ENCODE measurements at regions not wholly inside any gene's neighbourhood (a gene's known extent, or its start where the extent isn't known, plus 50 kb on each side); places are given as distances from the start of the nearest gene placed in this dataset.

DNA sequence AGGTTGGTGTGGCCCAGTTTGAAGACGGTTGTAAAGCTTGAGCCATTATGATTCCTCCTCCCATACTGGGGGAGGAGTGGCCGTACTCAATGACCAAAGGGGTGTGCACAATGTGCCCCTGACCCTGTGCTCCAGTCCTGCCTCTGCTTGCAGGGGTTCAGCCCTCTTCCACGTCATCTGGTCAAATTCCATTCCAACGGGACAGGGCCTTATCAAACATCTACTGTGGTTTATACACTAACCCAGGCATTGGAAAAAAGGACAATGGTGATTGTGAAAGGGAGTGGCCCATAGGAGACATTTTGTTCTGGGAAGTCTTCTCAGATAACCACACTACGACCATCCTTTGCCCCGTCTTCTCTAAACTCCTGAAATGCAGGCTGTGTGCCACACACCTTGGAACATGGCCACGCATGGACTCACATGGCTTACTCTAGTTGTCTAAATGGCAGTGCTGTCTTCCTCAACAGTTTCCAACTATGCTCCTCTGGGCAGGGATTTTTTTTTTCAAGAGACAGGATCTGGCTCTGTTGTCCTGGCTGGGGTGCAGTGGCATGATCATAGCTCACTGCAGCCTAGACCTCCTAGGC, 103.0 kb downstream of the JCAD start:
- in situ Hi-C loops (cut with MboI) (no loop called here), intact Hi-C loops (cut with micrococcal nuclease; ENCODE audit: unreplicated experiment) (no loop called here)
- no peaks in the 10 kb centered on the region for H3K4me1 ChIP-seq (ENCODE audit: control insufficient read depth, insufficient read depth, low read length)
- no peaks in the 10 kb centered on the region for H4K20me1 ChIP-seq (ENCODE audit: control insufficient read depth, insufficient read depth)
- peaks cover 0 to 4% of the 10 kb centered on the region in 2 experiments; a peak in 2 of 4 replicates for H3K27me3 ChIP-seq (replicated peaks in 1 of 2; ENCODE audit: control insufficient read depth in 2 of 2, insufficient read depth in 2 of 2, low read length in 1 of 2)
- ATAC-seq, result no peak
- WGBS (ENCODE audit: insufficient coverage, insufficient replicate concordance, low lambda C conversion rate, missing lambda C conversion rate), result 46% methylated on average over 7 of the region's 7 CpGs
- CTCF ChIA-PET, result interaction anchor here (1.2 kb wide), 1 partner anchor 366 kb away, joined by 3 read pairs; no protein-coding TSS in a partner anchor
- H3K79me2 ChIP-seq (ENCODE audit: control insufficient read depth, insufficient read depth, low read length), result no peaks in the 10 kb centered on the region
- DNase-seq (ENCODE audit: low read depth, low spot score), result no peak
- no peak overlapping the region for H3K27ac ChIP-seq (ENCODE audit: control insufficient read depth, insufficient read depth)
- no peak overlapping the region for H3K4me3 ChIP-seq
- no peak overlapping the region for H2AFZ ChIP-seq (ENCODE audit: control insufficient read depth, low read depth, low read length)
- no peak overlapping the region for H3K9ac ChIP-seq (ENCODE audit: control insufficient read depth, insufficient read depth, low read length)
- H3K9me3 ChIP-seq (replicated peaks; ENCODE audit: control insufficient read depth, insufficient read depth, low read length), result no peaks in the 10 kb centered on the region
- no peaks in the 10 kb centered on the region for H3K36me3 ChIP-seq (ENCODE audit: control insufficient read depth in 2 of 2, insufficient read depth in 2 of 2, low read length in 1 of 2)
- no peak for FAIRE-seq
- SMC1A ChIA-PET (ENCODE audit: uncharacterized antibody, unreplicated experiment), result no interaction called here
- no TSS peak for BruUV-seq (replicated peaks)
- RAD21 ChIA-PET (ENCODE audit: unreplicated experiment), result no interaction called here
- POLR2A ChIA-PET, result no interaction called here
- TF ChIP-seq KLF5 (IDR thresholded peaks at IDR 0.05; ENCODE audit: partially characterized antibody), result no peak
- TF ChIP-seq CBX3 (IDR thresholded peaks at IDR 0.05; ENCODE audit: borderline replicate concordance, low read depth), result no peak
- TF ChIP-seq CHD4 (IDR thresholded peaks at IDR 0.05), result no peak
- no peak for TF ChIP-seq CEBPB (IDR thresholded peaks at IDR 0.05; ENCODE audit: borderline replicate concordance in 1 of 2, low read depth in 2 of 2, low read length in 2 of 2)
- TF ChIP-seq BHLHE40 (IDR thresholded peaks at IDR 0.05; ENCODE audit: borderline replicate concordance in 1 of 2, low read depth in 2 of 2, low read length in 1 of 2), result no peak
- TF ChIP-seq CHD1 (IDR thresholded peaks at IDR 0.05; ENCODE audit: low read depth, low read length), result no peak
- TF ChIP-seq SUPT20H (IDR thresholded peaks at IDR 0.05; ENCODE audit: borderline replicate concordance, control insufficient read depth, low read depth, low read length), result no peak
- no peak overlapping the region for H3K4me2 ChIP-seq (ENCODE audit: control insufficient read depth, insufficient read depth)

DNA sequence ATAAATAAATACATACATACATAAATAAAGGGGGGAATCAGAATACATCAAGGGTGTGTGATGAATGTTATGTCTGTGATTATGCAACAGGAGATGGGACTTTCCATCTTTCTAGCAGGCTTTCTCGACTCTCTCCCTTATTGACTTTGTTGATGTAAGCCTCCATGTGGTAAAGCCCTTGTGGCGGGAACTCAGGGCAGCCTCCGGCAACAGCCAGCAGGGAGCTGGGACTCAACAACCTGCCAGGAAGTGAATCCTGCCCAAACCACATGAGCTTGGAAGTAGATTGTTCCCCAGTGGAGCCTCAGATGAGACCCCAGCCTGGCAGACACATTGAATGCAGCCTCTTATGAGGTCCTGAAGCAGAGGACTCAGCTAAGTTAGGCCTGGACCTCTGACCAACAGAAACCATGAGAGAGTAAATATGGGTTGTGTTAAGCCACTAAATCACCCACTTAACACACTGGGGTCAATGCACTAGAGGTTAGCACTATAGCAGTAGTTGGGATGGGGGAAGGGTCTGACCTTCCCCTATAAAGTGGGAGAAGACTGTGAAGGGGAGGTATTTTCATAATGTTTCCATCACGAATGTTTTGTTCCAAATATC, 104.0 kb downstream of the JCAD start:
- CTCF ChIA-PET, result no interaction called here
- TF ChIP-seq ZNF207 (IDR thresholded peaks at IDR 0.05; ENCODE audit: borderline replicate concordance), result no peak
- TF ChIP-seq, protein P1, sequence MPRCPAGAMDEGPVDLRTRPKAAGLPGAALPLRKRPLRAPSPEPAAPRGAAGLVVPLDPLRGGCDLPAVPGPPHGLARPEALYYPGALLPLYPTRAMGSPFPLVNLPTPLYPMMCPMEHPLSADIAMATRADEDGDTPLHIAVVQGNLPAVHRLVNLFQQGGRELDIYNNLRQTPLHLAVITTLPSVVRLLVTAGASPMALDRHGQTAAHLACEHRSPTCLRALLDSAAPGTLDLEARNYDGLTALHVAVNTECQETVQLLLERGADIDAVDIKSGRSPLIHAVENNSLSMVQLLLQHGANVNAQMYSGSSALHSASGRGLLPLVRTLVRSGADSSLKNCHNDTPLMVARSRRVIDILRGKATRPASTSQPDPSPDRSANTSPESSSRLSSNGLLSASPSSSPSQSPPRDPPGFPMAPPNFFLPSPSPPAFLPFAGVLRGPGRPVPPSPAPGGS (IDR thresholded peaks at IDR 0.05; ENCODE audit: borderline replicate concordance, insufficient read depth, low read depth, low read length, poor library complexity, severe bottlenecking), result no peak
- TF ChIP-seq, protein P2, sequence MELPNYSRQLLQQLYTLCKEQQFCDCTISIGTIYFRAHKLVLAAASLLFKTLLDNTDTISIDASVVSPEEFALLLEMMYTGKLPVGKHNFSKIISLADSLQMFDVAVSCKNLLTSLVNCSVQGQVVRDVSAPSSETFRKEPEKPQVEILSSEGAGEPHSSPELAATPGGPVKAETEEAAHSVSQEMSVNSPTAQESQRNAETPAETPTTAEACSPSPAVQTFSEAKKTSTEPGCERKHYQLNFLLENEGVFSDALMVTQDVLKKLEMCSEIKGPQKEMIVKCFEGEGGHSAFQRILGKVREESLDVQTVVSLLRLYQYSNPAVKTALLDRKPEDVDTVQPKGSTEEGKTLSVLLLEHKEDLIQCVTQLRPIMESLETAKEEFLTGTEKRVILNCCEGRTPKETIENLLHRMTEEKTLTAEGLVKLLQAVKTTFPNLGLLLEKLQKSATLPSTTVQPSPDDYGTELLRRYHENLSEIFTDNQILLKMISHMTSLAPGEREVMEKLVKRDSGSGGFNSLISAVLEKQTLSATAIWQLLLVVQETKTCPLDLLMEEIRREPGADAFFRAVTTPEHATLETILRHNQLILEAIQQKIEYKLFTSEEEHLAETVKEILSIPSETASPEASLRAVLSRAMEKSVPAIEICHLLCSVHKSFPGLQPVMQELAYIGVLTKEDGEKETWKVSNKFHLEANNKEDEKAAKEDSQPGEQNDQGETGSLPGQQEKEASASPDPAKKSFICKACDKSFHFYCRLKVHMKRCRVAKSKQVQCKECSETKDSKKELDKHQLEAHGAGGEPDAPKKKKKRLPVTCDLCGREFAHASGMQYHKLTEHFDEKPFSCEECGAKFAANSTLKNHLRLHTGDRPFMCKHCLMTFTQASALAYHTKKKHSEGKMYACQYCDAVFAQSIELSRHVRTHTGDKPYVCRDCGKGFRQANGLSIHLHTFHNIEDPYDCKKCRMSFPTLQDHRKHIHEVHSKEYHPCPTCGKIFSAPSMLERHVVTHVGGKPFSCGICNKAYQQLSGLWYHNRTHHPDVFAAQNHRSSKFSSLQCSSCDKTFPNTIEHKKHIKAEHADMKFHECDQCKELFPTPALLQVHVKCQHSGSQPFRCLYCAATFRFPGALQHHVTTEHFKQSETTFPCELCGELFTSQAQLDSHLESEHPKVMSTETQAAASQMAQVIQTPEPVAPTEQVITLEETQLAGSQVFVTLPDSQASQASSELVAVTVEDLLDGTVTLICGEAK (IDR thresholded peaks at IDR 0.05; ENCODE audit: borderline replicate concordance), result no peak

More for the DNA sequence above, 104.0 kb downstream of the JCAD start:
- H4K20me1 ChIP-seq (ENCODE audit: control insufficient read depth, insufficient read depth), result no peaks in the 10 kb centered on the region
- H3K9me3 ChIP-seq (replicated peaks; ENCODE audit: control insufficient read depth, insufficient read depth, low read length), result no peaks in the 10 kb centered on the region
- DNase-seq (ENCODE audit: low read depth, low spot score), result no peak
- BruUV-seq (replicated peaks), result no TSS peak
- H3K79me2 ChIP-seq (ENCODE audit: control insufficient read depth, insufficient read depth, low read length), result no peaks in the 10 kb centered on the region
- SMC1A ChIA-PET (ENCODE audit: uncharacterized antibody, unreplicated experiment), result no interaction called here
- no peak overlapping the region for H3K27ac ChIP-seq (ENCODE audit: control insufficient read depth, insufficient read depth)
- no peak overlapping the region for H3K9ac ChIP-seq (ENCODE audit: control insufficient read depth, insufficient read depth, low read length)
- RAD21 ChIA-PET (ENCODE audit: unreplicated experiment), result no interaction called here
- H3K4me2 ChIP-seq (ENCODE audit: control insufficient read depth, insufficient read depth), result no peak overlapping the region
- intact Hi-C loops (cut with micrococcal nuclease; ENCODE audit: unreplicated experiment), result no loop called here
- FAIRE-seq, result no peak
- no peaks in the 10 kb centered on the region for H3K4me1 ChIP-seq (ENCODE audit: control insufficient read depth, insufficient read depth, low read length)
- no peaks in the 10 kb centered on the region; a peak in 1 of 4 replicates for H3K27me3 ChIP-seq (replicated peaks in 1 of 2; ENCODE audit: control insufficient read depth in 2 of 2, insufficient read depth in 2 of 2, low read length in 1 of 2)
- H2AFZ ChIP-seq (ENCODE audit: control insufficient read depth, low read depth, low read length), result no peak overlapping the region
- no peaks in the 10 kb centered on the region for H3K36me3 ChIP-seq (ENCODE audit: control insufficient read depth in 2 of 2, insufficient read depth in 2 of 2, low read length in 1 of 2)
- in situ Hi-C loops (cut with MboI), result no loop called here
- no peak overlapping the region for H3K4me3 ChIP-seq
- WGBS (ENCODE audit: insufficient coverage, insufficient replicate concordance, low lambda C conversion rate, missing lambda C conversion rate), result 55% methylated on average over 4 of the region's 4 CpGs
- POLR2A ChIA-PET, result no interaction called here
- ATAC-seq, result no peak
